HepG2 (cell line): ENCODE measurements at regions not wholly inside any gene's neighbourhood (a gene's known extent, or its start where the extent isn't known, plus 50 kb on each side); places are given as distances from the start of the nearest gene placed in this dataset.

Experiments used
- ATAC-seq: fragments of 200-7000 bp; cut with Tn5 transposase; 3 replicates; pipeline ENCODE4 v1.9.1; 2020; ENCODE audit warnings: mild to moderate bottlenecking, moderate library complexity
- BruUV-seq: library from RNA; stranded (reverse); fragments of 400-500 nt; replicated peaks from 2 replicates; lab custom pipeline; 2021; lab: Mats Ljungman, UMichigan
- CTCF ChIA-PET: fragments of 300-600 bp; formaldehyde crosslinking; extraction: SDS; loops from one replicate; lab custom pipeline; 2021; ENCODE audit warnings: low total read pairs, inconsistent platforms, low intra/inter-chr PET ratio; lab: Yijun Ruan, JAX
- POLR2A ChIA-PET: fragments of 350-600 bp; sonication (Branson Sonifier 250); formaldehyde crosslinking; loops from one replicate; lab custom pipeline; 2020; ENCODE audit warnings: antibody characterized with exemption, inconsistent platforms; lab: Yijun Ruan, JAX
- DNase-seq: peaks from one replicate; pipeline ENCODE4 v3.0.0-alpha.2; 2015; ENCODE audit warnings: low spot score
- FAIRE-seq: peaks from 3 replicates; lab custom pipeline; 2011; peaks lifted over from hg19 to GRCh38; lab: Jason Lieb, UNC
- H2AFZ ChIP-seq: one replicate; pipeline ENCODE4 v1.6.1; 2011; ENCODE audit warnings: low read length, inconsistent platforms
- H3K27ac ChIP-seq: fragments of 300-600 bp; 3 replicates; pipeline ENCODE4 v1.8.0; 2011; ENCODE audit warnings: mixed run types, mild to moderate bottlenecking, mixed read lengths, low read length, inconsistent platforms; ENCODE audit not compliant: insufficient read depth; ENCODE audit errors: extremely low read length
- H3K27me3 ChIP-seq, 2 experiments: fragments of 200-600 bp in 1 of 2; 2 replicates in 1 of 2; 3 replicates in 1 of 2; pipeline versions ENCODE4 v1.6.0 to v1.8.0; 2011; ENCODE audit warnings: low read length in 2 of 2, mild to moderate bottlenecking in 2 of 2, moderate library complexity in 2 of 2, inconsistent platforms in 1 of 2; ENCODE audit not compliant: insufficient read depth in 2 of 2, control insufficient read depth in 1 of 2
- H3K36me3 ChIP-seq, 2 experiments: fragments of 200-600 bp in 1 of 2; replicated peaks in 1 of 2; 2 replicates in 1 of 2; 3 replicates in 1 of 2; pipeline versions ENCODE4 v1.5.1 to v1.8.0; 2011; ENCODE audit warnings: low read length in 2 of 2, inconsistent platforms in 1 of 2; ENCODE audit not compliant: insufficient read depth in 2 of 2, control insufficient read depth in 1 of 2
- H3K4me1 ChIP-seq: 2 replicates; pipeline ENCODE4 v1.5.1; 2012; ENCODE audit warnings: low read length, inconsistent platforms; ENCODE audit not compliant: insufficient read depth
- H3K4me2 ChIP-seq: 2 replicates; pipeline ENCODE4 v1.6.0; 2011; ENCODE audit warnings: low read depth, low read length, inconsistent platforms
- H3K4me3 ChIP-seq, 3 experiments: fragments of 200-600 bp in 1 of 3; sonication (generic), shearing (Covaris generic) in 1 of 3; replicated peaks in 1 of 3; 2 replicates each; pipeline ENCODE4 v1.5.1; 2011 to 2016; ENCODE audit warnings: low read length in 3 of 3, inconsistent platforms in 2 of 3, low read depth in 2 of 3, mild to moderate bottlenecking in 2 of 3, control low read depth in 1 of 3, mixed read lengths in 1 of 3; ENCODE audit not compliant: insufficient read depth in 1 of 3
- H3K79me2 ChIP-seq: one replicate; pipeline ENCODE4 v1.6.1; 2011; ENCODE audit warnings: low read length, inconsistent platforms; ENCODE audit not compliant: insufficient read depth
- H3K9ac ChIP-seq: 2 replicates; pipeline ENCODE4 v1.6.0; 2011; ENCODE audit warnings: mild to moderate bottlenecking, low read depth, low read length, inconsistent platforms; ENCODE audit not compliant: insufficient read depth
- H3K9me3 ChIP-seq: 2 replicates; pipeline ENCODE4 v1.5.1; 2012; ENCODE audit warnings: mild to moderate bottlenecking, low read length
- H4K20me1 ChIP-seq: 2 replicates; pipeline ENCODE4 v1.6.0; 2011; ENCODE audit warnings: inconsistent platforms, mild to moderate bottlenecking, low read length, moderate library complexity; ENCODE audit not compliant: insufficient read depth
- ISX ChIP-seq: sonication (generic); formaldehyde crosslinking; conservative IDR thresholded peaks from 2 replicates; pipeline ENCODE4 v1.5.0; 2020; ENCODE audit warnings: missing genetic modification reagents
- JUN ChIP-seq: sonication (generic); formaldehyde crosslinking; IDR thresholded peaks from 2 replicates; pipeline ENCODE4 v1.4.0; 2020; ENCODE audit warnings: mild to moderate bottlenecking, missing genetic modification reagents
- RFX3 ChIP-seq: IDR thresholded peaks from 2 replicates; pipeline ENCODE4 v1.6.1; 2016; ENCODE audit warnings: missing biosample characterization, missing genetic modification reagents
- SOX6 ChIP-seq, 2 experiments: fragments of 450-650 bp in 1 of 2; sonication (generic) in 1 of 2; formaldehyde crosslinking in 1 of 2; IDR thresholded peaks; 2 replicates each; pipeline versions ENCODE4 v1.4.0 to v1.6.1; 2017 to 2020; ENCODE audit warnings: antibody characterized with exemption in 1 of 2, mild to moderate bottlenecking in 1 of 2, missing genetic modification reagents in 1 of 2
- ZBTB43 ChIP-seq: sonication (generic); formaldehyde crosslinking; conservative IDR thresholded peaks from 2 replicates; pipeline ENCODE4 v1.4.0; 2020; ENCODE audit warnings: missing genetic modification reagents
- ZNF121 ChIP-seq: sonication (generic); formaldehyde crosslinking; IDR thresholded peaks from 2 replicates; pipeline ENCODE4 v1.5.0; 2020; ENCODE audit warnings: mild to moderate bottlenecking, missing genetic modification reagents
- ZNF276 ChIP-seq: sonication (generic); formaldehyde crosslinking; IDR thresholded peaks from 2 replicates; pipeline ENCODE4 v1.4.0; 2020; ENCODE audit warnings: mild to moderate bottlenecking, low read depth, missing genetic modification reagents
- ZNF280D ChIP-seq: sonication (generic); formaldehyde crosslinking; IDR thresholded peaks from 2 replicates; pipeline ENCODE4 v1.5.1; 2020; ENCODE audit warnings: mild to moderate bottlenecking, missing genetic modification reagents
- ZNF431 ChIP-seq: sonication (generic); formaldehyde crosslinking; IDR thresholded peaks from 2 replicates; pipeline ENCODE4 v1.9.0; 2022; ENCODE audit warnings: missing genetic modification reagents, low read depth, mild to moderate bottlenecking, borderline replicate concordance
- ZNF441 ChIP-seq: sonication (generic); formaldehyde crosslinking; IDR thresholded peaks from 2 replicates; pipeline ENCODE4 v1.7.0; 2021; ENCODE audit warnings: missing genetic modification reagents, borderline replicate concordance
- WGBS: methylation state at CpG from one replicate; pipeline ENCODE4 v1.1.6; 2017; ENCODE audit warnings: low lambda C conversion rate; 5-methylcytosine and 5-hydroxymethylcytosine counted together
- in situ Hi-C: cut with HindIII; loops from 2 replicates; pipeline ENCODE4 v1.10.0; 2017; ENCODE audit warnings: low pct_unique_long_range_greater_than_20kb; ENCODE audit not compliant: extremely low pct_ligation_motif_present
- intact Hi-C: fragments of 100-400 bp; cut with micrococcal nuclease; formaldehyde crosslinking; loops from one replicate; pipeline ENCODE4 v1.10.0; 2022; ENCODE audit not compliant: unreplicated experiment

GRCh38 chrX:129043138-129043537, 480.2 kb downstream of the SMARCA1 start:
- no TSS peak for BruUV-seq
- intact Hi-C loops (no loop called here), in situ Hi-C loops (no loop called here)
- Histone ChIP-seq H3K27me3 (no peaks in the 10 kb centered on the region), H3K79me2 (no peaks in the 10 kb centered on the region), H3K4me2 (no peak overlapping the region), H3K4me3 (no peak overlapping the region), H3K36me3 (no peaks in the 10 kb centered on the region), H3K27ac (no peak overlapping the region), H3K9ac (no peak overlapping the region), H4K20me1 (no peaks in the 10 kb centered on the region), H2AFZ (no peak overlapping the region), H3K4me1 (peaks cover 7% of the 10 kb centered on the region; the same call in 1 of the 2 replicates), H3K9me3 (no peaks in the 10 kb centered on the region)
- TF ChIP-seq ZBTB43 (CRISPR knock-in tag) = no peak
- TF ChIP-seq ZNF276 (CRISPR knock-in tag) = no peak
- no peak for TF ChIP-seq ZNF121 (CRISPR knock-in tag)
- no peak for TF ChIP-seq RFX3 (CRISPR knock-in tag)
- no peak for TF ChIP-seq ZNF431
- TF ChIP-seq ISX (CRISPR knock-in tag) = no peak
- TF ChIP-seq SOX6 (IDR thresholded peaks at IDR 0.05) = no peak
- TF ChIP-seq SOX6 (CRISPR knock-in tag; IDR thresholded peaks at IDR 0.05) = no peak
- TF ChIP-seq ZNF441 = no peak
- no peak for TF ChIP-seq JUN (CRISPR knock-in tag)
- TF ChIP-seq ZNF280D = no peak
- POLR2A ChIA-PET = no interaction called here
- CTCF ChIA-PET = no interaction called here
- FAIRE-seq (no peak), DNase-seq (no peak), ATAC-seq (no peak)
- 97% methylated on average over 6 of the region's 11 CpGs for WGBS
